A549 (cell line): ENCODE measurements at regions not wholly inside any gene's neighbourhood (a gene's known extent, or its start where the extent isn't known, plus 50 kb on each side); places are given as distances from the start of the nearest gene placed in this dataset.

ENCODE experiments used
- ATAC-seq, 2 experiments: fragments of 200-7000 bp in 1 of 2; fragments of >200 bp in 1 of 2; cut with Nextera tagmentation in 1 of 2; cut with Tn5 transposase in 1 of 2; 3 replicates each; pipeline versions ENCODE4 v1.8.0 to v1.9.1; 2018 to 2020; ENCODE audit warnings: mild to moderate bottlenecking in 1 of 2, moderate library complexity in 1 of 2
- CTCF ChIA-PET: fragments of 300-600 bp; sonication (Branson Sonifier 250); formaldehyde crosslinking; extraction: SDS; loops from one replicate; lab custom pipeline; 2021; ENCODE audit warnings: antibody characterized with exemption, inconsistent platforms; lab: Yijun Ruan, JAX
- POLR2A ChIA-PET: fragments of 350-600 bp; formaldehyde crosslinking; extraction: SDS; loops from one replicate; lab custom pipeline; 2021; ENCODE audit warnings: antibody characterized with exemption, inconsistent platforms; lab: Yijun Ruan, JAX
- DNase-seq, 2 experiments: peaks; one replicate each; pipeline versions ENCODE4 v3.0.0 to v3.0.0-alpha.2; 2011 to 2016; ENCODE audit warnings: low read depth in 1 of 2, low spot score in 1 of 2
- FAIRE-seq: peaks from 2 replicates; lab custom pipeline; 2011; peaks lifted over from hg19 to GRCh38; lab: Jason Lieb, UNC
- H3K27ac ChIP-seq, 2 experiments: fragments of >200 bp; sonication (Bioruptor Twin); formaldehyde crosslinking; 3 replicates each; pipeline ENCODE4 v1.5.1; 2016 to 2017
- H3K4me1 ChIP-seq: fragments of >200 bp; sonication (Bioruptor Twin); formaldehyde crosslinking; 3 replicates; pipeline ENCODE4 v1.6.1; 2016
- H3K4me2 ChIP-seq: fragments of >200 bp; sonication (Bioruptor Twin); formaldehyde crosslinking; 3 replicates; pipeline ENCODE4 v1.6.1; 2016
- H3K4me3 ChIP-seq: fragments of >200 bp; sonication (Bioruptor Twin); formaldehyde crosslinking; 3 replicates; pipeline ENCODE4 v1.5.1; 2016
- H3K9me3 ChIP-seq: fragments of >200 bp; sonication (Bioruptor Twin); formaldehyde crosslinking; 3 replicates; pipeline ENCODE4 v1.6.1; 2016
- BCL3 ChIP-seq: fragments of >200 bp; sonication (Bioruptor Twin); formaldehyde crosslinking; IDR thresholded peaks from 3 replicates; pipeline ENCODE4 v1.6.1; 2016
- CBX2 ChIP-seq: fragments of 200-600 bp; sonication (generic); IDR thresholded peaks from 2 replicates; pipeline ENCODE4 v1.6.1; 2016; ENCODE audit warnings: low read depth, mild to moderate bottlenecking, borderline replicate concordance
- CHD4 ChIP-seq: fragments of 200-600 bp; sonication (generic); IDR thresholded peaks from 2 replicates; pipeline ENCODE4 v1.6.1; 2016; ENCODE audit warnings: antibody characterized with exemption, mild to moderate bottlenecking, borderline replicate concordance
- CTCF ChIP-seq: fragments of >200 bp; sonication (Bioruptor Twin); formaldehyde crosslinking; IDR thresholded peaks from 3 replicates; pipeline ENCODE4 v1.5.1; 2016
- ELK1 ChIP-seq: fragments of 150-350 bp; IDR thresholded peaks from 2 replicates; pipeline ENCODE4 v1.6.1; 2014; ENCODE audit warnings: low read depth, mild to moderate bottlenecking, low read length
- EP300 ChIP-seq, 2 experiments: fragments of >200 bp; sonication (Bioruptor Twin); formaldehyde crosslinking; IDR thresholded peaks; 2 replicates in 1 of 2; 3 replicates in 1 of 2; pipeline ENCODE4 v1.6.1; 2016 to 2017
- FOSB ChIP-seq: fragments of 250-450 bp; sonication (Bioruptor Pico); IDR thresholded peaks from 2 replicates; pipeline ENCODE4 v1.5.0; 2020; ENCODE audit warnings: mild to moderate bottlenecking, moderate library complexity
- FOXS1 ChIP-seq: fragments of 250-450 bp; sonication (Bioruptor Pico); IDR thresholded peaks from 2 replicates; pipeline ENCODE4 v1.5.0; 2020; ENCODE audit warnings: mild to moderate bottlenecking, moderate library complexity
- GATA3 ChIP-seq: IDR thresholded peaks from 2 replicates; pipeline ENCODE4 v1.6.1; 2012; ENCODE audit warnings: borderline replicate concordance
- HES2 ChIP-seq: fragments of >200 bp; sonication (Bioruptor Twin); formaldehyde crosslinking; IDR thresholded peaks from 2 replicates; pipeline ENCODE4 v1.6.1; 2016
- HOXA7 ChIP-seq: fragments of 250-450 bp; sonication (Bioruptor Pico); IDR thresholded peaks from 2 replicates; pipeline ENCODE4 v1.5.0; 2020; ENCODE audit warnings: mild to moderate bottlenecking, moderate library complexity
- HOXB13 ChIP-seq: fragments of 250-450 bp; sonication (Bioruptor Pico); IDR thresholded peaks from 2 replicates; pipeline ENCODE4 v1.5.0; 2020; ENCODE audit warnings: low read depth, mild to moderate bottlenecking, moderate library complexity
- HOXB5 ChIP-seq: fragments of 250-450 bp; sonication (Bioruptor Pico); IDR thresholded peaks from 2 replicates; pipeline ENCODE4 v1.5.0; 2020; ENCODE audit warnings: mild to moderate bottlenecking, moderate library complexity
- KDM5A ChIP-seq: fragments of 200-600 bp; sonication (generic); IDR thresholded peaks from 2 replicates; pipeline ENCODE4 v1.6.1; 2016; ENCODE audit warnings: antibody characterized with exemption, mild to moderate bottlenecking
- MAZ ChIP-seq: fragments of 150-350 bp; IDR thresholded peaks from 2 replicates; pipeline ENCODE4 v1.6.1; 2014; ENCODE audit warnings: antibody characterized with exemption, low read depth, low read length, borderline replicate concordance
- NPAS2 ChIP-seq: fragments of 250-450 bp; sonication (Bioruptor Pico); IDR thresholded peaks from 2 replicates; pipeline ENCODE4 v1.8.0; 2022; ENCODE audit warnings: mild to moderate bottlenecking, moderate library complexity, borderline replicate concordance
- POLR2A ChIP-seq: IDR thresholded peaks from 2 replicates; pipeline ENCODE4 v1.6.1; 2012; ENCODE audit warnings: mild to moderate bottlenecking, low read length
- RAD21 ChIP-seq, 2 experiments: fragments of >200 bp in 1 of 2; sonication (Bioruptor Twin) in 1 of 2; formaldehyde crosslinking in 1 of 2; IDR thresholded peaks in 1 of 2; conservative IDR thresholded peaks in 1 of 2; 2 replicates in 1 of 2; 3 replicates in 1 of 2; pipeline ENCODE4 v1.6.1; 2012 to 2018; ENCODE audit warnings: inconsistent platforms in 1 of 2
- RARB ChIP-seq: fragments of 250-450 bp; sonication (Bioruptor Pico); IDR thresholded peaks from 2 replicates; pipeline ENCODE4 v1.8.0; 2021; ENCODE audit warnings: mild to moderate bottlenecking, moderate library complexity
- REST ChIP-seq: fragments of 200-600 bp; sonication (generic); IDR thresholded peaks from 2 replicates; pipeline ENCODE4 v1.6.1; 2016; ENCODE audit warnings: antibody characterized with exemption, mild to moderate bottlenecking, moderate library complexity
- USF2 ChIP-seq: fragments of 450-650 bp; IDR thresholded peaks from 2 replicates; pipeline ENCODE4 v1.6.1; 2014; ENCODE audit warnings: antibody characterized with exemption
- ZNF302 ChIP-seq: fragments of 250-450 bp; sonication (Bioruptor Pico); IDR thresholded peaks from 2 replicates; pipeline ENCODE4 v1.9.0; 2021; ENCODE audit warnings: inconsistent platforms, mild to moderate bottlenecking, moderate library complexity
- WGBS: methylation state at CpG from one replicate; pipeline ENCODE4 v1.1.6; 2017; ENCODE audit errors: missing lambda C conversion rate; 5-methylcytosine and 5-hydroxymethylcytosine counted together
- TF ChIP-seq, protein P1 (sequence below): fragments of 250-450 bp; sonication (Bioruptor Pico); IDR thresholded peaks from 2 replicates; pipeline ENCODE4 v1.5.0; 2021; ENCODE audit warnings: mild to moderate bottlenecking, moderate library complexity, borderline replicate concordance

DNA sequence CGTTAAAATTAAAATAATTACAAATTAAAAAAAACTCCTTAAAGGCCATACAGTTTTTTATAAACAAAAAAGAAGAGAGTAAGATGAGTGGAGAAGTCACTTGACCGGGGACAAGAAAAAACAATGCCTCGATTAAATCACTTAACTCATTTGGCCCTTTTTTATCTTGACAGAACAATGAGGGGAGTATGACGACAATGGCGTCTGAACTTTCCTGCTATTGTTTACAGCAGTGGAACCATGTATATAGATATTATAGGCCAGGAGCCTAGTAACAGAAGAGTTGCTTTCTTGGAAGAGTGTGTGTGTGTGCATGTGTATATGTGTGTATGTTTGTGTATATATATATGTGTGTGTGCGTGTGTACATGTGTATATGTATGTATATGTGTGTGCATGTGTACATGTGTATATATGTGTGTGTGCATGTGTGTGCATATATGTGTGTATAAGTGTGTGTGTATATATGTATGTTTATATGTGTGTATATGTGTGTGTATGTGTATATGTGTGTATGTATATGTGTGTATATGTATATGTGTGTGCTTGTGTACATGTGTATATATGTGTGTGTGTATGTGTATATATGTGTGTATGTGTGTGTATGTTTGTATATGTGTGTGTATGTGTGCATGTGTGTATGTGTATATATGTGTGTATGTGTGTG is 153.4 kb upstream of the FAT1 start:
- CTCF ChIA-PET, result no interaction called here

DNA sequence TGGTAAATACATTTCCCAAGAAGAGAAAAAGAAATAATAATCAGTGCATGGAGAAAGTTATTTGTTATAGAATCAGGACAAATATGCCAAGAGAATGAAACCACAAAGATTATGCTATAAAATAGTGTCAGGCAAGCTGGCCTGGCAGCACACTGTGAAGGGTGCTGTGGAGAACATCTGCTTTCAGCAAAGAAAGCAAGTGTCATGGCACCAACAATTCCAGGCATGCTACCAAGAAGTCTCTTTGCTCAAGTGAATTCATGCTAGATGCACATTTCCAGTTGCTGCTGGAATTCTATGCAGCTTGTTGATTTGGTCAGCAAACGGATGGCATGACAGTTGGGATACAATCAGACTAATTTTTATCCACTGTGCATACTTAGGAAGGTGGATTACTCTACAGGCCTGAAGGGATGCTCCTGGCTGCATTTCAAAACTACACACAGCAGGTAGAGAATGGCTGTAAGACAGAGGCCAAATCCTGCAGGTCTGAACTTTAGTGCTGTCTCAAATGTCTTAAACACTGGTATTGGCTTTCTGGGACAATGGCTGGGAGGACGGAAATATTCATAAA is 154.6 kb upstream of the FAT1 start:
- DNase-seq, result no peak
- no peak overlapping the region for H3K4me2 ChIP-seq
- H3K4me1 ChIP-seq, result 0 out of 3 replicates have a peak, but pooled peaks cover 10% of the 10 kb centered on the region
- no peak for FAIRE-seq
- ChIA-PET CTCF (no interaction called here), POLR2A (no interaction called here)
- peaks cover 2% of the 10 kb centered on the region; the same call in 1 of the 3 replicates for H3K9me3 ChIP-seq
- TF ChIP-seq KDM5A (no peak), RARB (CRISPR knock-in tag) (no peak), ELK1 (no peak), REST (no peak), FOSB (CRISPR knock-in tag) (no peak), HOXB13 (CRISPR knock-in tag) (no peak), CTCF (no peak), BCL3 (no peak), HES2 (no peak), POLR2A (no peak), FOXS1 (no peak), NPAS2 (no peak), CHD4 (no peak), HOXB5 (CRISPR knock-in tag) (no peak), GATA3 (no peak), CBX2 (no peak), USF2 (no peak)
- TF ChIP-seq, protein P1, sequence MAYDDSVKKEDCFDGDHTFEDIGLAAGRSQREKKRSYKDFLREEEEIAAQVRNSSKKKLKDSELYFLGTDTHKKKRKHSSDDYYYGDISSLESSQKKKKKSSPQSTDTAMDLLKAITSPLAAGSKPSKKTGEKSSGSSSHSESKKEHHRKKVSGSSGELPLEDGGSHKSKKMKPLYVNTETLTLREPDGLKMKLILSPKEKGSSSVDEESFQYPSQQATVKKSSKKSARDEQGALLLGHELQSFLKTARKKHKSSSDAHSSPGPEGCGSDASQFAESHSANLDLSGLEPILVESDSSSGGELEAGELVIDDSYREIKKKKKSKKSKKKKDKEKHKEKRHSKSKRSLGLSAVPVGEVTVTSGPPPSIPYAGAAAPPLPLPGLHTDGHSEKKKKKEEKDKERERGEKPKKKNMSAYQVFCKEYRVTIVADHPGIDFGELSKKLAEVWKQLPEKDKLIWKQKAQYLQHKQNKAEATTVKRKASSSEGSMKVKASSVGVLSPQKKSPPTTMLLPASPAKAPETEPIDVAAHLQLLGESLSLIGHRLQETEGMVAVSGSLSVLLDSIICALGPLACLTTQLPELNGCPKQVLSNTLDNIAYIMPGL (CRISPR knock-in tag), result no peak
- ATAC-seq, result no peak
- 72% methylated on average over 2 of the region's 2 CpGs for WGBS
- H3K4me3 ChIP-seq, result no peak overlapping the region
- no peak overlapping the region for H3K27ac ChIP-seq

More for the DNA sequence above, 153.4 kb upstream of the FAT1 start:
- POLR2A ChIA-PET, result no interaction called here
- FAIRE-seq (no peak), ATAC-seq (no peak), DNase-seq (no peak)
- Histone ChIP-seq H3K9me3 (peaks cover 2% of the 10 kb centered on the region; the same call in 1 of the 3 replicates), H3K27ac (no peak overlapping the region), H3K4me2 (no peak overlapping the region), H3K4me3 (no peak overlapping the region), H3K4me1 (0 out of 3 replicates have a peak, but pooled peaks cover 9% of the 10 kb centered on the region)
- no peak for TF ChIP-seq HOXA7 (CRISPR knock-in tag)
- TF ChIP-seq ZNF302 (CRISPR knock-in tag), result no peak
- no peak for TF ChIP-seq RAD21 (conservative IDR thresholded peaks at IDR 0.05 in 1 of 2, IDR thresholded peaks at IDR 0.05 in 1 of 2)
- no peak for TF ChIP-seq FOXS1
- no peak for TF ChIP-seq RARB (CRISPR knock-in tag)
- no peak for TF ChIP-seq EP300 (IDR thresholded peaks at IDR 0.05)
- TF ChIP-seq MAZ, result no peak
- TF ChIP-seq NPAS2, result no peak
- WGBS, result 67% methylated on average over 6 of the region's 6 CpGs
